ENCODE measurements at regions not wholly inside any gene's neighbourhood (a gene's known extent, or its start where the extent isn't known, plus 50 kb on each side); places are given as distances from the start of the nearest gene placed in this dataset.
A peak's percentile ranks its signal among the peaks of the same experiment; 100 is the strongest.

DNA sequence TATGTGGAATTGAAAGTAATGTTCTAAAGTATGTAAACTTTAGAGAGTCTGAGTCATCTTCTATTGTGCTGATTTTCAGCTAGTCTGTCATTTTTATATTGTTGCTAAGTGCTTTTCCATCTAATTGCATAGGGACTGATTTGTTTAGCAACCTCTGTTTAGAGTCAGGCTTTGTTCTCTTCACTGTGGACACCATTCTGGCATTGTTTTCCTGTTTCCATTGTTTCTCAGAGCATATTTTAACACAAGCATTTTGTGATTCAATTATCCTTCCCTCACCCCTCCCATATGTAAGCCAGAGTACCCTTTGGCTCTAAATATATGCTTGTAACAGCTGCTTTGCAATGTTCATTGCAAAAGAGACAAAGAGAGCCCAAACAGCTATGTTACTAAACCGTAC is 748.4 kb upstream of the PHF14 start:
- TF ChIP-seq, protein P1, sequence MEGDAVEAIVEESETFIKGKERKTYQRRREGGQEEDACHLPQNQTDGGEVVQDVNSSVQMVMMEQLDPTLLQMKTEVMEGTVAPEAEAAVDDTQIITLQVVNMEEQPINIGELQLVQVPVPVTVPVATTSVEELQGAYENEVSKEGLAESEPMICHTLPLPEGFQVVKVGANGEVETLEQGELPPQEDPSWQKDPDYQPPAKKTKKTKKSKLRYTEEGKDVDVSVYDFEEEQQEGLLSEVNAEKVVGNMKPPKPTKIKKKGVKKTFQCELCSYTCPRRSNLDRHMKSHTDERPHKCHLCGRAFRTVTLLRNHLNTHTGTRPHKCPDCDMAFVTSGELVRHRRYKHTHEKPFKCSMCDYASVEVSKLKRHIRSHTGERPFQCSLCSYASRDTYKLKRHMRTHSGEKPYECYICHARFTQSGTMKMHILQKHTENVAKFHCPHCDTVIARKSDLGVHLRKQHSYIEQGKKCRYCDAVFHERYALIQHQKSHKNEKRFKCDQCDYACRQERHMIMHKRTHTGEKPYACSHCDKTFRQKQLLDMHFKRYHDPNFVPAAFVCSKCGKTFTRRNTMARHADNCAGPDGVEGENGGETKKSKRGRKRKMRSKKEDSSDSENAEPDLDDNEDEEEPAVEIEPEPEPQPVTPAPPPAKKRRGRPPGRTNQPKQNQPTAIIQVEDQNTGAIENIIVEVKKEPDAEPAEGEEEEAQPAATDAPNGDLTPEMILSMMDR (conservative IDR thresholded peaks at IDR 0.05; ENCODE audit: low read depth, low read length): no peak
- no peak for DNase-seq (ENCODE audit: low read depth)
- H3K4me3 ChIP-seq (ENCODE audit: low read depth, low read length): no peak overlapping the region

DNA sequence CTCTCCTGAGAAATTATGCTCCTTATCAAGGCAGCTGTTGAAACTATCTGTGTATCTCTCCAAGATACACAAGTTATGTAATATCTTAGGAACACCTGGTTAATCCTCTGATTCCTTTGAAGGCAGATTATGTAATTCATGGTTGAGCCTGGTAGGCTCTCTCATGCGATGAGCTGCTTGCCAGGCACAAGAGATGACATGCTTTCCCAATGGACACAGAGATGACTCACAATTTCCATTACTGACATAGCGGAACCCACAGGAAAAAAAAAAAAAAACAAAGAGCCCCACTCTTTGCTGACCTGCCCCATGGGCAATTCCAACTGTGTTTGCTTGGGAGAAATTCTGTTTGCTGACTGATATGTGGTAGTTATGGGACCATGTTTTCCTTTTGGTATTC is 736.4 kb upstream of the PHF14 start:
- peak; percentile 23 for DNase-seq (ENCODE audit: low read depth)
- TF ChIP-seq, protein P1 (conservative IDR thresholded peaks at IDR 0.05; ENCODE audit: low read depth, low read length): no peak
- H3K4me3 ChIP-seq (ENCODE audit: low read depth, low read length): no peak overlapping the region

DNA sequence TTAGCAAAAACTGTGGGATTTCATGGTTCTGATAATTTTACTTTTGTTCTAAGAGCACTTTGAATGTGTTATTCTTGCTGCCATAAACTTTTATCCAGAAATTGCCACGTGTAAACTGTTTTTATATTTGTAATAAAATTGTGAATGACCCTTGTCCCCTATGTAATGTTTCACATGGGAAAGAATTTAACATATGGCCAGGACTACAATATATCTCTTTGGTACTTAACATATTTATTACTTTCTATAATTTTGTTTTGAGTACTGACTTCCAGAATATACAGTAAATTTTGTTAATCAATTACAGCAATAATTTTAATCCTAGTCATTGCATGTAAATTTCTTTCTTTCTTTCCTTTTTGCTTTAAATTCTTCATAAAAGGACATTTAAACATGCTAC is 735.0 kb upstream of the PHF14 start:
- TF ChIP-seq, protein P1 (conservative IDR thresholded peaks at IDR 0.05; ENCODE audit: low read depth, low read length): no peak
- no peak overlapping the region for H3K4me3 ChIP-seq (ENCODE audit: low read depth, low read length)

DNA sequence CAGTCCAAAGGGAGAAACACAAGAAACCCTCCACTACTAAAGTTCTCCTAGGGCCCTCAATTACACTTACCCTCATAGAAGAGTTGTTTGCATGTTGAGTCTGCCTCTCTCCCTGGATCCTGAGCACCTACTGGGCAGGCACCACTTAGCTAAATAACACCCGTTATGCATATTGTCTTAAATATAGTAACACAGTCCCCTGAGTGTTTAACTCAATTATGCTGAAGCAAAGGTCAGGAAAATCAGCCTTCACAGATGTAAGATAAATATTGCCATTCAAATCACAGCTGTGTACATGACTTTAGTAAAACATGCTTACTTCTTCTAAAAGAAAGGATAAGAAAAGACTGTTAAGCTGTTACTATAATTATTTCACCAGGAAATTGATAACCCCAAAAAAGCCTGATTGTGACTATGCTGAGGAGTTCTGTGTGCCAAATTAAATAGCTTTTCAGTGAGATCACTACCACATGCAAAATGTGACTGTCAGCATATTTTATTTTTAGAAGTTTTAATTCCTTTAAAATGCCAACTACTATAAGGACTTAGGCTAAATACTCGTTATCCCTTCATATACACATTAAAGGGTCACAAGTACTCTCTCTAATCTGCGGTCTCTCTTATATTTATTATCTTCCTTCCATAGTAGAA is 733.9 kb upstream of the PHF14 start:
- TF ChIP-seq, protein P1 (conservative IDR thresholded peaks at IDR 0.05; ENCODE audit: low read depth, low read length): no peak
- no peak for DNase-seq (ENCODE audit: low read depth)
- no peak overlapping the region for H3K4me3 ChIP-seq (ENCODE audit: low read depth, low read length)

More for the DNA sequence above, 735.0 kb upstream of the PHF14 start:
- no peak for DNase-seq (ENCODE audit: low read depth)

DNA sequence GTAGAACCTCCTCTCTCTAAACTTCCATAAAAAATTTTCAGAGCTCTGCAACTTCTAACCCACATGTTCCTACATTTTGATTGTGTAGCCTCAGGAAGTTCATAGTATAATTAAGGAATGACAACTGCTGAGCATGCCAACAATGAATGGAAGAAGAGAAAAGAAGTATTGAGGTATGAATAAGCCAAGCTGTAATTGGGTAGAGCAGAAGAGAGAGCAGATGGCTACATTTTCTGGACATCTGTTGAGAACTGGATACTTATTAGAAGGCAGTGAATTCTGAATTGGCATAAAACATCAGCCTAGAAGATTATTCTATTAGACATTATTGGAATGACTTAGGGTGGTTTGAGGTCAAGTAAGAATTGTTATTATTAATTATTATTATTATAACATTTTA is 728.3 kb upstream of the PHF14 start:
- no peak overlapping the region for H3K4me3 ChIP-seq (ENCODE audit: low read depth, low read length)
- TF ChIP-seq, protein P1 (conservative IDR thresholded peaks at IDR 0.05; ENCODE audit: low read depth, low read length): no peak

DNA sequence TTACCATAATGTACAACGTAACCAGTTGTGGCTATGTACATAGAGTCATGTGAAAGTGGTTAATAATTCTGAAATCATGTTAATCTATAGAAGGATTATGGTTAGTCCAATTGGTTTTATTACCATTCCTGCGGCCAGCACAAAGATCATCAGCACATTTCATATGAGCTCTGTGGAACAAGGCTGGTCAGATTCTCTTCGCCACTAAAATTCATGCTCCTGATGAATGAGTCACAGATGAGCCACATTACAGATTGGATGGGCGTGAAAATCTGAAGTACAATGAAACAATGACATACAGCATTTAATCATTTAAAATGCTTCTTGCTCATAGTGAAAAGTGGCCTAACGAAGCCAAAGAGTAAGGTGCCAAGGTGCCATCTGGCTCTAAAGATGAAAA is 716.2 kb upstream of the PHF14 start:
- TF ChIP-seq, protein P1 (conservative IDR thresholded peaks at IDR 0.05; ENCODE audit: low read depth, low read length): no peak
- H3K4me3 ChIP-seq (ENCODE audit: low read depth, low read length): no peak overlapping the region
- no peak for DNase-seq (ENCODE audit: low read depth)

More for the DNA sequence above, 728.3 kb upstream of the PHF14 start:
- no peak for DNase-seq (ENCODE audit: low read depth)

DNA sequence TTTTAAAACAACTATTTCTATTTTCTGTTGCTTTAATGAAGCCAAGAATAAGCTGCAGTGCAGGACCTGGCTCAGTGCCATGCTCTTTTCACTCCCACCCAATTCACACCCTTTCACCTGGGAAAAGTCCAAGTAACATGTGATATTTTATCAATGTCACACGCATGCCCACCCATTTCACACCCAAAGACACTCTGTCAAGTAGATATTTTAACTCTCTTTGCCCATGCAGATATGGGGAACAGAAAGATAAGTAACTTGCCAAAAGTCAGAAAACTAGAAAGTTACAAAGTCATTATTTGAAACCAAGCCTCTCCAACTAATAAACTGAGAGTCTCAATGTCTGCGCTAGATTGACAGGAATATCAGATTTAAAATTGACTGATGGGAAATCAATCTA is 706.7 kb upstream of the PHF14 start:
- TF ChIP-seq, protein P1 (conservative IDR thresholded peaks at IDR 0.05; ENCODE audit: low read depth, low read length): no peak
- no peak overlapping the region for H3K4me3 ChIP-seq (ENCODE audit: low read depth, low read length)
- no peak for DNase-seq (ENCODE audit: low read depth)

Measured in choroid plexus epithelial cell (primary cell).